Mucosa of stomach (tissue), 1 donor: ENCODE measurements at regions not wholly inside any gene's neighbourhood (a gene's known extent, or its start where the extent isn't known, plus 50 kb on each side); places are given as distances from the start of the nearest gene placed in this dataset.

Experiments
- H3K27me3 ChIP-seq: one replicate; pipeline ENCODE4 v1.7.0; 2013; ENCODE audit warnings: mild to moderate bottlenecking, low read length; ENCODE audit not compliant: control insufficient read depth, insufficient read depth
- H3K36me3 ChIP-seq: one replicate; pipeline ENCODE4 v1.7.0; 2013; ENCODE audit warnings: low read length; ENCODE audit not compliant: control insufficient read depth, insufficient read depth
- H3K4me1 ChIP-seq: one replicate; pipeline ENCODE4 v1.7.0; 2013; ENCODE audit warnings: mild to moderate bottlenecking, low read length; ENCODE audit not compliant: control insufficient read depth, insufficient read depth
- H3K4me3 ChIP-seq: one replicate; pipeline ENCODE4 v1.7.0; 2013; ENCODE audit warnings: low read length
- H3K9ac ChIP-seq: one replicate; pipeline ENCODE4 v1.7.0; 2013; ENCODE audit warnings: mild to moderate bottlenecking, low read length, moderate library complexity
- H3K9me3 ChIP-seq: one replicate; pipeline ENCODE4 v1.7.0; 2013; ENCODE audit warnings: mild to moderate bottlenecking, low read length, moderate library complexity; ENCODE audit not compliant: control insufficient read depth
- donor health status: Pancreatic carcinoma.

DNA sequence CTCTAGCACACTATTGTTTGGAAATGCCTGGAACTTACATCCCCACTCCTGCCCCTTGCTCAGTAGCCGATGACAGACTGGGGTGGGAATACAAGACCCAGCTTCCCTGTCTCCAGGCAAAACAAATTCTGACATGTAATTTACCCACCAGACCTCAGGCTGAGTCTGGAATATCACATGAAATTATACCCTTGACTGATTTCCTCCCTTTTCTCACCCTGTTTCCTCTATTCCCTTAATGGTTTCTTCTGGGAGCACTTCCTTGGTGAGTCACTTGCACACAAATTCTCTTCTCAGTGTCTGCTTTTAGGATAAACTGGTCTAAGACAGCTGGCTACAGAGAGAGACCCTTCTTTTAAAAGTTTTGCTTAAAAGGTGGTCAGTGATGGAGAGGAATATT is 65.8 kb upstream of the DIPK2B start:
- no peak overlapping the region for H3K4me3 ChIP-seq
- no peaks in the 10 kb centered on the region for H3K9me3 ChIP-seq
- H3K27me3 ChIP-seq: no peaks in the 10 kb centered on the region
- no peak overlapping the region for H3K9ac ChIP-seq
- H3K36me3 ChIP-seq: no peaks in the 10 kb centered on the region
- H3K4me1 ChIP-seq: no peaks in the 10 kb centered on the region

- no peak overlapping the region for H3K4me3 ChIP-seq
- H3K36me3 ChIP-seq: no peaks in the 10 kb centered on the region
- no peak overlapping the region for H3K9ac ChIP-seq
- no peaks in the 10 kb centered on the region for H3K4me1 ChIP-seq
- no peaks in the 10 kb centered on the region for H3K27me3 ChIP-seq
- H3K9me3 ChIP-seq: no peaks in the 10 kb centered on the region
Measured at GRCh38 chrX:45264865-45265264, 64.2 kb upstream of the DIPK2B start.

DNA sequence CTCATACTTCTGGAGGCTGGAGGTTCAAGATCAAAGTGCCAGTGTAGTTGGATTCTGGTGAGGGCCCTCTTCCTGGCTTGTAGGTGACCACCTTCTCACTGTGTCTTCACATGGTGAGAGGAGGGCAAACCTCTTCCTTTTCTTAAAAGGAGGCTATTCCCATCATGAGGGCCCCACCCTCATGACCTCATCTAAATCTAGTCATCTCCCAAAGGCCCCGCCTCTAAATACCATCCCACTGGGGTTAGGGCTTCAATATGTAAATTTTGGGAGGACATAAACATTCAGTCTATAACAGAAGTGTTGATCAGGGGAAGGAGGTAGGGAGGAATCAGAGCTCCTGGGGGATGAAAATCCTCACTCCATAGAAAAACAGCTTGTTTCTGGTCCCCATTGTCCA is 60.8 kb upstream of the DIPK2B start:
- no peaks in the 10 kb centered on the region for H3K4me1 ChIP-seq
- no peaks in the 10 kb centered on the region for H3K36me3 ChIP-seq
- no peaks in the 10 kb centered on the region for H3K9me3 ChIP-seq
- H3K27me3 ChIP-seq: no peaks in the 10 kb centered on the region
- H3K4me3 ChIP-seq: no peak overlapping the region
- H3K9ac ChIP-seq: no peak overlapping the region

DNA sequence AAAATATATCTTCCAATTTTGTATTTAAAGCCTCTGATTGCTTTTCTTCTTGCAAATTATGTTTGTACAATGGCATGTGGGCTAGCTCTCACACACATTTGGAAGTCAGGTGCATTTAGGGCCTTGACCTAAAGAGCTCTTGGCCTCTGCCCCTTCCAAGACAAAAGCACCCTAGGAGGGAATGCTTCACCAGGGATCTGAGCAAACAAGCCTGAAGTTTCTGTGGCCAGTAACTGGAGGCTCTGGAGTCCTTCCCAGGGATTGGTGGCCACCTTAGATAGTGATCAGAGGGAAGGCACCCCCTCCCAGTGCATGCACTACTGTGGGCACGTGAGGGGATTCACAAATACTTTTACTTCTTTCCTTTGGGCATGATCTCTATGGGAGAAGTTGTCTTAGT is 60.3 kb upstream of the DIPK2B start:
- Histone ChIP-seq H3K27me3 (no peaks in the 10 kb centered on the region), H3K9me3 (no peaks in the 10 kb centered on the region), H3K36me3 (no peaks in the 10 kb centered on the region), H3K4me3 (no peak overlapping the region), H3K9ac (no peak overlapping the region), H3K4me1 (no peaks in the 10 kb centered on the region)

GRCh38 chrX:45258731-45259402 is 58.2 kb upstream of the DIPK2B start:
- H3K27me3 ChIP-seq: no peaks in the 10 kb centered on the region
- H3K36me3 ChIP-seq: no peaks in the 10 kb centered on the region
- H3K9ac ChIP-seq: no peak overlapping the region
- no peak overlapping the region for H3K4me3 ChIP-seq
- H3K9me3 ChIP-seq: no peaks in the 10 kb centered on the region
- H3K4me1 ChIP-seq: no peaks in the 10 kb centered on the region
